MM.1S (cell line): ENCODE measurements at regions not wholly inside any gene's neighbourhood (a gene's known extent, or its start where the extent isn't known, plus 50 kb on each side); places are given as distances from the start of the nearest gene placed in this dataset.

Experiments used
- DNase-seq: peaks from one replicate; pipeline ENCODE4 v3.0.0-alpha.2; 2015
- H2AFZ ChIP-seq: fragments of 300-600 bp; sonication (generic); 2 replicates; pipeline ENCODE4 v1.6.0; 2016; ENCODE audit warnings: antibody characterized with exemption, low read length
- H3F3A ChIP-seq: fragments of 300-600 bp; sonication (generic); 2 replicates; pipeline ENCODE4 v1.6.1; 2016; ENCODE audit warnings: mild to moderate bottlenecking, antibody characterized with exemption, low read length, moderate library complexity, mixed read lengths; ENCODE audit not compliant: insufficient read depth
- H3K27ac ChIP-seq: fragments of 300-600 bp; sonication (generic); 2 replicates; pipeline ENCODE4 v1.5.1; 2016; ENCODE audit warnings: mild to moderate bottlenecking, low read length
- H3K27me3 ChIP-seq: fragments of 300-600 bp; sonication (generic); replicated peaks from 2 replicates; pipeline ENCODE4 v1.6.0; 2016; ENCODE audit warnings: low read length; ENCODE audit not compliant: insufficient read depth
- H3K36me3 ChIP-seq: fragments of 300-600 bp; sonication (generic); replicated peaks from 2 replicates; pipeline ENCODE4 v1.6.1; 2016; ENCODE audit warnings: mild to moderate bottlenecking, low read length, mixed read lengths; ENCODE audit not compliant: insufficient read depth
- H3K4me1 ChIP-seq: fragments of 300-600 bp; sonication (generic); 2 replicates; pipeline ENCODE4 v1.6.1; 2016; ENCODE audit warnings: low read length, mixed read lengths
- H3K4me2 ChIP-seq: fragments of 300-600 bp; sonication (generic); 2 replicates; pipeline ENCODE4 v1.6.0; 2016; ENCODE audit warnings: low read depth, low read length
- H3K4me3 ChIP-seq: fragments of 300-600 bp; sonication (generic); 2 replicates; pipeline ENCODE4 v1.5.1; 2016; ENCODE audit warnings: low read length, mixed read lengths
- H3K79me2 ChIP-seq: fragments of 300-600 bp; sonication (generic); 2 replicates; pipeline ENCODE4 v1.6.1; 2016; ENCODE audit warnings: mixed run types, low read length, mixed read lengths
- H3K9ac ChIP-seq: fragments of 300-600 bp; sonication (generic); 2 replicates; pipeline ENCODE4 v1.6.1; 2016; ENCODE audit warnings: low read length, mixed read lengths
- H3K9me2 ChIP-seq: fragments of 300-600 bp; sonication (generic); replicated peaks from 2 replicates; pipeline ENCODE4 v1.6.1; 2016; ENCODE audit warnings: mild to moderate bottlenecking, low read length, mixed read lengths; ENCODE audit not compliant: insufficient read depth
- H3K9me3 ChIP-seq: fragments of 300-600 bp; sonication (generic); replicated peaks from 2 replicates; pipeline ENCODE4 v1.6.1; 2016; ENCODE audit warnings: mild to moderate bottlenecking, low read length, mixed read lengths; ENCODE audit not compliant: insufficient read depth
- H4K20me1 ChIP-seq: fragments of 300-600 bp; sonication (generic); 2 replicates; pipeline ENCODE4 v1.6.1; 2016; ENCODE audit warnings: mild to moderate bottlenecking, low read length, moderate library complexity, mixed read lengths; ENCODE audit not compliant: insufficient read depth
- CTCF ChIP-seq: fragments of 300-600 bp; sonication (generic); IDR thresholded peaks from 2 replicates; pipeline ENCODE4 v1.5.1; 2016; ENCODE audit warnings: antibody characterized with exemption, low read length, mixed read lengths
- EZH2 ChIP-seq: fragments of 300-600 bp; sonication (generic); optimal IDR thresholded peaks from 2 replicates; pipeline ENCODE3; 2017; ENCODE audit warnings: low read depth, mild to moderate bottlenecking, antibody characterized with exemption, low read length, mixed read lengths
- EZH2phosphoT487 ChIP-seq: fragments of 300-600 bp; sonication (generic); IDR thresholded peaks from 2 replicates; pipeline ENCODE4 v1.6.1; 2018; ENCODE audit warnings: antibody characterized with exemption, low read length

- no peak overlapping the region for H3K27ac ChIP-seq
- H3K27me3 ChIP-seq: no peaks in the 10 kb centered on the region
- no peaks in the 10 kb centered on the region for H3K79me2 ChIP-seq
- H3K4me2 ChIP-seq: no peak overlapping the region
- no peaks in the 10 kb centered on the region for H3F3A ChIP-seq
- H3K9me2 ChIP-seq: no peaks in the 10 kb centered on the region
- H3K9ac ChIP-seq: no peak overlapping the region
- H2AFZ ChIP-seq: no peak overlapping the region
- no peak for DNase-seq
- H3K9me3 ChIP-seq: no peaks in the 10 kb centered on the region
- TF ChIP-seq EZH2phosphoT487: no peak
- no peak for TF ChIP-seq CTCF
- no peak for TF ChIP-seq EZH2
- no peaks in the 10 kb centered on the region for H3K4me1 ChIP-seq
- H3K36me3 ChIP-seq: no peaks in the 10 kb centered on the region
- H3K4me3 ChIP-seq: no peak overlapping the region
- H4K20me1 ChIP-seq: no peaks in the 10 kb centered on the region
Observed at GRCh38 chr20:39289831-39290230, 327.7 kb downstream of the DHX35 start.

- no peak for TF ChIP-seq EZH2
- peak; percentile 25 for TF ChIP-seq CTCF
- TF ChIP-seq EZH2phosphoT487: no peak
- Histone ChIP-seq H3K27ac (no peak overlapping the region), H3K9me3 (no peaks in the 10 kb centered on the region), H3K9ac (no peak overlapping the region), H2AFZ (no peak overlapping the region), H3K4me3 (no peak overlapping the region), H3F3A (no peaks in the 10 kb centered on the region), H3K36me3 (no peaks in the 10 kb centered on the region), H3K4me1 (no peaks in the 10 kb centered on the region), H3K4me2 (no peak overlapping the region), H4K20me1 (no peaks in the 10 kb centered on the region), H3K79me2 (no peaks in the 10 kb centered on the region), H3K9me2 (no peaks in the 10 kb centered on the region), H3K27me3 (no peaks in the 10 kb centered on the region)
- DNase-seq: peak; percentile 27
Observed at GRCh38 chr20:39289316-39289715, 327.2 kb downstream of the DHX35 start.

GRCh38 chr20:39283464-39283863 lies 321.3 kb downstream of the DHX35 start:
- Histone ChIP-seq H3K9me3 (no peaks in the 10 kb centered on the region), H3K79me2 (no peaks in the 10 kb centered on the region), H3K36me3 (no peaks in the 10 kb centered on the region), H3K27ac (no peak overlapping the region), H3K4me3 (no peak overlapping the region), H3K4me2 (no peak overlapping the region), H3F3A (no peaks in the 10 kb centered on the region), H3K27me3 (no peaks in the 10 kb centered on the region), H3K9me2 (no peaks in the 10 kb centered on the region), H3K4me1 (no peaks in the 10 kb centered on the region), H4K20me1 (no peaks in the 10 kb centered on the region), H2AFZ (no peak overlapping the region), H3K9ac (no peak overlapping the region)
- TF ChIP-seq CTCF (no peak), EZH2phosphoT487 (no peak), EZH2 (no peak)
- no peak for DNase-seq
